ENCODE measurements at regions not wholly inside any gene's neighbourhood (a gene's known extent, or its start where the extent isn't known, plus 50 kb on each side); places are given as distances from the start of the nearest gene placed in this dataset.

- no peaks in the 10 kb centered on the region for H3K27me3 ChIP-seq (ENCODE audit: control insufficient read depth, insufficient read depth, low read length)
- H3K36me3 ChIP-seq (ENCODE audit: control insufficient read depth, insufficient read depth, low read length), result no peaks in the 10 kb centered on the region
- peaks cover 8% of the 10 kb centered on the region for H3K4me1 ChIP-seq
- H3K9me3 ChIP-seq (ENCODE audit: control insufficient read depth, low read length), result no peaks in the 10 kb centered on the region
- no peak overlapping the region for H3K4me3 ChIP-seq (ENCODE audit: low read depth, low read length)
- H3K4me2 ChIP-seq (ENCODE audit: low read length), result peak overlapping the region; percentile 39
- H2AFZ ChIP-seq, result no peak overlapping the region
- TF ChIP-seq CTCF (IDR thresholded peaks at IDR 0.05), result no peak
- no peaks in the 10 kb centered on the region for H3K79me2 ChIP-seq
- H3K9ac ChIP-seq, result no peak overlapping the region
- H3K27ac ChIP-seq, result peak overlapping the region; percentile 51
These were observed 223.9 kb upstream of the ZBED5 start for GRCh38 chr11:11081776-11082175.

- Histone ChIP-seq H3K4me3 (ENCODE audit: low read depth, low read length) (no peak overlapping the region), H3K79me2 (no peaks in the 10 kb centered on the region), H3K9me3 (ENCODE audit: control insufficient read depth, low read length) (no peaks in the 10 kb centered on the region), H3K27ac (peak overlapping the region; percentile 51), H3K36me3 (ENCODE audit: control insufficient read depth, insufficient read depth, low read length) (no peaks in the 10 kb centered on the region), H3K9ac (no peak overlapping the region), H3K4me2 (ENCODE audit: low read length) (peak overlapping the region; percentile 39), H3K4me1 (peaks cover 8% of the 10 kb centered on the region), H2AFZ (no peak overlapping the region), H3K27me3 (ENCODE audit: control insufficient read depth, insufficient read depth, low read length) (no peaks in the 10 kb centered on the region)
- TF ChIP-seq CTCF (IDR thresholded peaks at IDR 0.05), result no peak
These were observed 223.4 kb upstream of the ZBED5 start for GRCh38 chr11:11081288-11081687.

- no peak overlapping the region for H3K4me2 ChIP-seq (ENCODE audit: low read length)
- TF ChIP-seq CTCF (IDR thresholded peaks at IDR 0.05), result no peak
- H3K9me3 ChIP-seq (ENCODE audit: control insufficient read depth, low read length), result no peaks in the 10 kb centered on the region
- H3K36me3 ChIP-seq (ENCODE audit: control insufficient read depth, insufficient read depth, low read length), result no peaks in the 10 kb centered on the region
- H3K79me2 ChIP-seq, result no peaks in the 10 kb centered on the region
- H3K27me3 ChIP-seq (ENCODE audit: control insufficient read depth, insufficient read depth, low read length), result no peaks in the 10 kb centered on the region
- H3K4me3 ChIP-seq (ENCODE audit: low read depth, low read length), result no peak overlapping the region
- H3K9ac ChIP-seq, result no peak overlapping the region
- H2AFZ ChIP-seq, result no peak overlapping the region
- H3K4me1 ChIP-seq, result peaks cover 8% of the 10 kb centered on the region
- no peak overlapping the region for H3K27ac ChIP-seq
These were observed 220.7 kb upstream of the ZBED5 start for GRCh38 chr11:11078344-11079086.

GRCh38 chr11:11077898-11078297 lies 220.0 kb upstream of the ZBED5 start:
- H3K27me3 ChIP-seq (ENCODE audit: control insufficient read depth, insufficient read depth, low read length), result no peaks in the 10 kb centered on the region
- H3K9me3 ChIP-seq (ENCODE audit: control insufficient read depth, low read length), result no peaks in the 10 kb centered on the region
- no peaks in the 10 kb centered on the region for H3K36me3 ChIP-seq (ENCODE audit: control insufficient read depth, insufficient read depth, low read length)
- H3K4me1 ChIP-seq, result peaks cover 8% of the 10 kb centered on the region
- H3K9ac ChIP-seq, result no peak overlapping the region
- no peak overlapping the region for H3K27ac ChIP-seq
- no peak overlapping the region for H2AFZ ChIP-seq
- H3K79me2 ChIP-seq, result no peaks in the 10 kb centered on the region
- no peak for TF ChIP-seq CTCF (IDR thresholded peaks at IDR 0.05)
- no peak overlapping the region for H3K4me2 ChIP-seq (ENCODE audit: low read length)
- H3K4me3 ChIP-seq (ENCODE audit: low read depth, low read length), result no peak overlapping the region

GRCh38 chr11:11076879-11077278 lies 219.0 kb upstream of the ZBED5 start:
- Histone ChIP-seq H3K27ac (no peak overlapping the region), H3K36me3 (ENCODE audit: control insufficient read depth, insufficient read depth, low read length) (no peaks in the 10 kb centered on the region), H3K79me2 (no peaks in the 10 kb centered on the region), H3K4me3 (ENCODE audit: low read depth, low read length) (no peak overlapping the region), H3K4me2 (ENCODE audit: low read length) (no peak overlapping the region), H3K4me1 (peaks cover 8% of the 10 kb centered on the region), H3K9ac (no peak overlapping the region), H2AFZ (no peak overlapping the region), H3K9me3 (ENCODE audit: control insufficient read depth, low read length) (no peaks in the 10 kb centered on the region), H3K27me3 (ENCODE audit: control insufficient read depth, insufficient read depth, low read length) (no peaks in the 10 kb centered on the region)
- TF ChIP-seq CTCF (IDR thresholded peaks at IDR 0.05), result no peak
